Ramos (cell line): ENCODE measurements at regions not wholly inside any gene's neighbourhood (a gene's known extent, or its start where the extent isn't known, plus 50 kb on each side); places are given as distances from the start of the nearest gene placed in this dataset.
"Not testable (repeated sequence)": the region's sequence is repeated elsewhere in the genome, so short reads cannot be mapped to it uniquely, and the experiment has no call there.

Experiments used
- in situ Hi-C: fragments of 300-500 bp; cut with MboI; formaldehyde crosslinking; loops from one replicate; pipeline ENCODE4 v1.14.3; 2022; ENCODE audit warnings: low sequenced_read_pairs; ENCODE audit not compliant: unreplicated experiment

DNA sequence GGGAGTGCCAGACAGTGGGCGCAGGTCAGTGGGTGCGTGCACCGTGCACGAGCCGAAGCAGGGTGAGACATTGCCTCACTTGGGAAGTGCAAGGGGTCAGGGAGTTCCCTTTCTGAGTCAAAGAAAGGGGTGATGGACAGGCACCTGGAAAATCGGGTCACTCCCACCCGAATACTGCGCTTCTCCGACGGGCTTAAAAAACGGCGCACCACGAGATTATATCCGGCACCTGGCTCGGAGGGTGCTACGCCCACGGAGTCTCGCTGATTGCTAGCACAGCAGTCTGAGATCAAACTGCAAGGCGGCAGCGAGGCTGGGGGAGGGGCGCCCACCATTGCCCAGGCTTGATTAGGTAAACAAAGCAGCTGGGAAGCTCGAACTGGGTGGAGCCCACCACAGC is 58.6 kb upstream of the TSPAN2 start:
- in situ Hi-C loops: not testable (repeated sequence)

DNA sequence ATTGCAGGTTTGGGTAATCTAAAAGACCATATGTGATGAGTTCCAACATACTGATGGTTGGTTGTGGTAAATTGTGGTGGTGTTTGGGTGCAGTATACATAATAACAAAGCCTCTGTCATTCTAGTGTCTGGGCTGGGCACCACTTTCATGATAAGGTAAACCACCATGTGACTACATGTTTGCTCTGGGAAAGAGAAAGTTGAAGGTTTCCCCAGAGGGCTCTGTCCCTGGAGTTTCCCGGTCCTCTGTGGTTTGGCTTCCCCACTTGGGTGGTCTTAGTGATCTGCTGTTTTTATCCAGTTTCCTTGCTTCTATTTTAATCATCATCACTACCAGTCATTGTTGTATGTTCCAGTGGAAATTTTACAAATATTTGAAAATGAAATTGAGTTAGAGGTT is 55.9 kb upstream of the TSPAN2 start:
- in situ Hi-C loops: no loop called here

DNA sequence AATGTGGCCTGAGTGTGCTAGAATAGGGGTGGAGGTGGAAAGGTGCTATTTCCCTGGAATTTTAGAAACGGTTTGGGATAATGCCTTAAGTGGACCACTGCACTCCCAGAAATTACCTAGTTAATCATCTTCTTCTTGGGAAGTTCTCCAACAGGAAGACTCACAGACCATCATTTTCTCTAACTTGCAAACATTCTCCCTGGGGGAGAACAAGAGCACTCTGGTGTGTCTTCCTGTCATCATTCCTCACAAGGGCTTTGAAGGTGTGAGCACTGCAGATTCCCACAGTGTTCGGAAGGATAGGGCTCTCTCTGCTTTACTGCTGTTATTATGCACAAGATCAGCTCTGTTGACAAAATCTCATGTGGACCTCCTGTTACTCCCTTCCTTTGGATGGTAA is 54.9 kb upstream of the TSPAN2 start:
- in situ Hi-C loops: no loop called here

DNA sequence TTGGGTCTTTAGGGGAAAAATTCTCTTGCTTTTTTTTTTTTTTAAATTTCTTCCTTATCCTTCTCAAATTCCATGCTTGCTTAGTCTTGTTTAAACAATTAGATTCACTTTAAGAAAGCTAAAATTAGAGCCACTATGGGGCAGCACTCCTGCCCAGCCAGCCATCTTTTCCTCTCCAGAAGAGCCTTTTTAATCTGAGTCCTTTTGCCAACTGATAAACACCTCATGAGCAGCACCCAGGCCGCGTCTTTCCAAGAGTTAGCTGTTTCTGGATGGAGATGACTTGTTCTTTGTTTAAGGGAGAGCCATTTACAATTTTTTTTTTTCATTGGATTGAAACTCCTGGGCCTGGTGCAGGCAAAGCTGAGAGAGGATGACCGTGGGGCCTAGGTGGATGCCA is 53.3 kb upstream of the TSPAN2 start:
- in situ Hi-C loops: no loop called here

DNA sequence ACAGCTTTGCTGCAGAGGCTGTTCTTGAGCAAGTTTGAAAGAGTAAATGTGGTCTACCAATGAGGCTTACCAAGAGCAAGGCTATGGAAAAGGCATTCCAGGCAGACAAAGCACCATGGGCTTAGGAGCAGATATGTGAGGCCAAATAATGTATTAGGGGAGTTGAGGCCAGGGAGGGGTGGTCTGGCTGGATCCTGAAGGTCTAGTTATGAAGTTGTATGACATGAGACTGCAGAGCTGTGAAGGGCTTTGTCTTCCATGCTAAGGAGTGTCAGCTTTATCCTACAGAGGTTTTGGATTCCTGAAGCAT is 51.8 kb upstream of the TSPAN2 start:
- in situ Hi-C loops: no loop called here

DNA sequence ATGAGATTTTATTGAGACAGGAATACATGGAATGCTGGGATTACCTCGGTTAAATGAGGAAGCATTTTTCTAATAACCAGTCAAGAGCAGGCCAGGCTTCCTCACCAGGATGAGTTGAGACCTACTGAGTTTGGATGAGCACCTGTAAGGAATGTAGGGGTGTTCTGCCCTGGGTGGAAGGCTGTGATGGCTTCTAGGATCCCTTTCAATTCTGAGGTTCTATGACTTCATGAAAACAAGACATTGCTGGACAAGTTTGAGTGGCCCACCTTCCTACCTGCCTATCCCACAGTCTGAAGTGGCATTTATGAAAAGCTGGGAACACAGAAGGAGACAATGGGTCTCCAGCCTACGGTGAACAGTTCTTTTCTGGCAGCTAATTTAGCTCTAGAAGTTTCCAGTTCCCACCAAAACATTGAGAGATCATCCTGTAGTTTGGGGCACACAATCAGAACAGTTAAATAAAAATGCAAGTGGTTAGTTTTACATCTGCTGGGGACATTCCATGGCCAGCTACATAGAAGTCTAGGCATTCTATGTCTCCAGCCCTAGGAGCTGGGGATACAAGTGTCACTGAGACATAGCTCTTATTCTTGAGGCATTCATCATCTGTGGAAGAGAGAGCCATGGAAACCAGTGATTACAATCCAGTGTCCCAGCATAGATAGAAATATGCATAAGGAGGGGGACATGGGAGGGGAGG is 51.3 kb upstream of the TSPAN2 start:
- in situ Hi-C loops: no loop called here

DNA sequence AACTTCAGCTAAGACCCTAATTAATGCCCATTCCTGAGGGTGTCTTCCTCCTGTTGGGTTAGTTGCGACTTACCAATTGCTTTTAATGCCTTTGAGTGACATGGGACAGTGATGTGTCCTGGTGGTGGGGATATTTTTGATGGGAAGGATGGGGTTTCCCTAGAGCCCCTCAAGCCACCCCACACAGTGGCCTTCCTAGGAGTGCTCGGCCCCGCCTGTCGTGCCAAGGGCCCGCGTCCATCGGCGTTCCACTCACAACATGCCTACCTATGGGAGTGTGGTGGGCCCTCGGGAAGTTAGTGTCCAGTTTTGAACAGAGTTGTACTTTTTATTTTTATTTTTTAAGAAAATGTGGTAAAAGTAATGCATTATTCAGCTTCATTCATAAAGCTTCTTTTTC is 50.1 kb upstream of the TSPAN2 start:
- in situ Hi-C loops: loop anchor here (5.0 to 10.0 kb wide), 2 partner anchors 335 to 458 kb away; no protein-coding TSS in a partner anchor
